SU-DHL-6 (cell line): ENCODE measurements at regions not wholly inside any gene's neighbourhood (a gene's known extent, or its start where the extent isn't known, plus 50 kb on each side); places are given as distances from the start of the nearest gene placed in this dataset.

ENCODE experiments used
- EZH2phosphoT487 ChIP-seq: fragments of 200-600 bp; sonication (generic), shearing (Covaris generic); conservative IDR thresholded peaks from 2 replicates; pipeline ENCODE4 v1.6.1; 2018; ENCODE audit warnings: mild to moderate bottlenecking, antibody characterized with exemption, low read length, moderate library complexity, mixed read lengths
- TF ChIP-seq, protein P1 (sequence below): fragments of 200-600 bp; sonication (generic); IDR thresholded peaks from one replicate; pipeline ENCODE4 v1.5.1; 2017; ENCODE audit warnings: antibody characterized with exemption, mild to moderate bottlenecking, low read length, moderate library complexity; ENCODE audit not compliant: insufficient read depth, poor library complexity, severe bottlenecking

DNA sequence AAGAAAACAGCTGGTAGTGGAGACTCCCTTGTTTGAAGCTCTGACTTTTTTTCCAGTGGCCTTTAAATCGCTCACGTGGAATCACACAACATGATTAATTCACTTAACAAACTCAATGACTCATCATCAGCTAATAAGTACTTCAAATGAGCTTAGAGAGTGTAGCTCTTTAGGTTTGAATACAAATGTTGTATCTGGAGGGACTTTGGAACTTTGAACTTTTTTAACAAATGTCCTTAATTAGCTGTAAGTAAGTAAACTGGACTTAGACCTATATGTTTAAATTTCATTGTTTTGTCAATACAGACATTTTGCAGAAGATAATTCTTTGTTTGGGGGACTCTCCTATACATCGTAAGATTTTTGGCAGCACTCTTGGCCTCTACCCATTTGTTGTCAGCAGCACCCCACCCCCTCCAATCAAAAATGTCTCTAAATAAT lies 581.1 kb downstream of the SPRY1 start:
- TF ChIP-seq EZH2phosphoT487 = no peak
- TF ChIP-seq, protein P1, sequence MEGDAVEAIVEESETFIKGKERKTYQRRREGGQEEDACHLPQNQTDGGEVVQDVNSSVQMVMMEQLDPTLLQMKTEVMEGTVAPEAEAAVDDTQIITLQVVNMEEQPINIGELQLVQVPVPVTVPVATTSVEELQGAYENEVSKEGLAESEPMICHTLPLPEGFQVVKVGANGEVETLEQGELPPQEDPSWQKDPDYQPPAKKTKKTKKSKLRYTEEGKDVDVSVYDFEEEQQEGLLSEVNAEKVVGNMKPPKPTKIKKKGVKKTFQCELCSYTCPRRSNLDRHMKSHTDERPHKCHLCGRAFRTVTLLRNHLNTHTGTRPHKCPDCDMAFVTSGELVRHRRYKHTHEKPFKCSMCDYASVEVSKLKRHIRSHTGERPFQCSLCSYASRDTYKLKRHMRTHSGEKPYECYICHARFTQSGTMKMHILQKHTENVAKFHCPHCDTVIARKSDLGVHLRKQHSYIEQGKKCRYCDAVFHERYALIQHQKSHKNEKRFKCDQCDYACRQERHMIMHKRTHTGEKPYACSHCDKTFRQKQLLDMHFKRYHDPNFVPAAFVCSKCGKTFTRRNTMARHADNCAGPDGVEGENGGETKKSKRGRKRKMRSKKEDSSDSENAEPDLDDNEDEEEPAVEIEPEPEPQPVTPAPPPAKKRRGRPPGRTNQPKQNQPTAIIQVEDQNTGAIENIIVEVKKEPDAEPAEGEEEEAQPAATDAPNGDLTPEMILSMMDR = no peak
